ES-I3 (cell line): ENCODE measurements at regions not wholly inside any gene's neighbourhood (a gene's known extent, or its start where the extent isn't known, plus 50 kb on each side); places are given as distances from the start of the nearest gene placed in this dataset.
"Not testable (repeated sequence)": the region's sequence is repeated elsewhere in the genome, so short reads cannot be mapped to it uniquely, and the experiment has no call there.

Experiments
- H3K36me3 ChIP-seq: 2 replicates; pipeline ENCODE4 v1.6.1; 2013; ENCODE audit warnings: mild to moderate bottlenecking, low read length, control low read depth, moderate library complexity; ENCODE audit not compliant: insufficient read depth
- H3K4me1 ChIP-seq: 2 replicates; pipeline ENCODE4 v1.6.1; 2013; ENCODE audit warnings: mild to moderate bottlenecking, control low read depth, low read length; ENCODE audit not compliant: insufficient read depth
- H3K9ac ChIP-seq: 2 replicates; pipeline ENCODE4 v1.6.1; 2013; ENCODE audit warnings: low read depth, mild to moderate bottlenecking, low read length, moderate library complexity
- H3K9me3 ChIP-seq: 2 replicates; pipeline ENCODE4 v1.6.1; 2013; ENCODE audit warnings: mild to moderate bottlenecking, low read length, moderate library complexity; ENCODE audit not compliant: control insufficient read depth, insufficient read depth

- no peak overlapping the region for H3K9ac ChIP-seq
- no peaks in the 10 kb centered on the region for H3K36me3 ChIP-seq
- peaks cover 11% of the 10 kb centered on the region for H3K4me1 ChIP-seq
- H3K9me3 ChIP-seq, result no peaks in the 10 kb centered on the region; the same call in 1 of the 2 replicates
Measured at GRCh38 chr12:3419558-3419957, 71.4 kb upstream of the PRMT8 start.

GRCh38 chr12:3420693-3421092, 70.3 kb upstream of the PRMT8 start:
- H3K4me1 ChIP-seq, result peaks cover 11% of the 10 kb centered on the region
- H3K36me3 ChIP-seq, result no peaks in the 10 kb centered on the region
- H3K9ac ChIP-seq, result no peak overlapping the region
- H3K9me3 ChIP-seq, result no peaks in the 10 kb centered on the region; the same call in 1 of the 2 replicates

GRCh38 chr12:3421191-3421978, 69.6 kb upstream of the PRMT8 start:
- H3K36me3 ChIP-seq, result no peaks in the 10 kb centered on the region

GRCh38 chr12:3424796-3425195, 66.2 kb upstream of the PRMT8 start:
- H3K9ac ChIP-seq, H3K9me3 ChIP-seq, H3K36me3 ChIP-seq: not testable (repeated sequence)
- peaks cover 11% of the 10 kb centered on the region for H3K4me1 ChIP-seq

More at GRCh38 chr12:3421191-3421978, 69.6 kb upstream of the PRMT8 start:
- H3K9me3 ChIP-seq, result no peaks in the 10 kb centered on the region; the same call in 1 of the 2 replicates
- peaks cover 11% of the 10 kb centered on the region for H3K4me1 ChIP-seq
- H3K9ac ChIP-seq, result no peak overlapping the region

- Histone ChIP-seq H3K9me3 (no peaks in the 10 kb centered on the region; the same call in 1 of the 2 replicates), H3K36me3 (no peaks in the 10 kb centered on the region), H3K9ac (no peak overlapping the region), H3K4me1 (peaks cover 21% of the 10 kb centered on the region)
Measured at GRCh38 chr12:3427956-3428355, 63.0 kb upstream of the PRMT8 start.

- no peaks in the 10 kb centered on the region; the same call in 1 of the 2 replicates for H3K9me3 ChIP-seq
- H3K9ac ChIP-seq, result no peak overlapping the region
- peaks cover 26% of the 10 kb centered on the region for H3K4me1 ChIP-seq
- H3K36me3 ChIP-seq, result no peaks in the 10 kb centered on the region
Measured at GRCh38 chr12:3428631-3429030, 62.4 kb upstream of the PRMT8 start.

- H3K36me3 ChIP-seq, H3K9me3 ChIP-seq, H3K9ac ChIP-seq: not testable (repeated sequence)
- H3K4me1 ChIP-seq, result peaks cover 26% of the 10 kb centered on the region
Measured at GRCh38 chr12:3429523-3429922, 61.5 kb upstream of the PRMT8 start.

- peaks cover 26% of the 10 kb centered on the region for H3K4me1 ChIP-seq
- peak overlapping the region; percentile 7; the same call in 1 of the 2 replicates for H3K9ac ChIP-seq
- H3K36me3 ChIP-seq, result no peaks in the 10 kb centered on the region
- H3K9me3 ChIP-seq, result no peaks in the 10 kb centered on the region; the same call in 1 of the 2 replicates
Measured at GRCh38 chr12:3431686-3432085, 59.3 kb upstream of the PRMT8 start.

GRCh38 chr12:3432176-3432742, 58.7 kb upstream of the PRMT8 start:
- no peaks in the 10 kb centered on the region; the same call in 1 of the 2 replicates for H3K9me3 ChIP-seq
- H3K4me1 ChIP-seq, result peaks cover 26% of the 10 kb centered on the region
- no peaks in the 10 kb centered on the region for H3K36me3 ChIP-seq
- peak overlapping the region; percentile 7; the same call in 1 of the 2 replicates for H3K9ac ChIP-seq

GRCh38 chr12:3432868-3433267, 58.1 kb upstream of the PRMT8 start:
- no peak overlapping the region for H3K9ac ChIP-seq
- no peaks in the 10 kb centered on the region for H3K36me3 ChIP-seq
- no peaks in the 10 kb centered on the region; the same call in 1 of the 2 replicates for H3K9me3 ChIP-seq
- peaks cover 26% of the 10 kb centered on the region for H3K4me1 ChIP-seq

GRCh38 chr12:3436461-3437065, 54.4 kb upstream of the PRMT8 start:
- no peaks in the 10 kb centered on the region for H3K36me3 ChIP-seq
- no peaks in the 10 kb centered on the region for H3K9me3 ChIP-seq
- H3K4me1 ChIP-seq, result peaks cover 17% of the 10 kb centered on the region
- H3K9ac ChIP-seq, result no peak overlapping the region

GRCh38 chr12:3437986-3438385, 53.0 kb upstream of the PRMT8 start:
- no peaks in the 10 kb centered on the region for H3K36me3 ChIP-seq
- no peaks in the 10 kb centered on the region for H3K9me3 ChIP-seq
- H3K9ac ChIP-seq, result no peak overlapping the region
- H3K4me1 ChIP-seq, result peaks cover 4% of the 10 kb centered on the region

- H3K36me3 ChIP-seq, result no peaks in the 10 kb centered on the region
- peaks cover under 1% of the 10 kb centered on the region for H3K4me1 ChIP-seq
- no peaks in the 10 kb centered on the region for H3K9me3 ChIP-seq
- no peak overlapping the region for H3K9ac ChIP-seq
Measured at GRCh38 chr12:3438401-3438800, 52.6 kb upstream of the PRMT8 start.
